ENCODE measurements at regions not wholly inside any gene's neighbourhood (a gene's known extent, or its start where the extent isn't known, plus 50 kb on each side); places are given as distances from the start of the nearest gene placed in this dataset.

- Histone ChIP-seq H3K27ac (no peak overlapping the region), H3K9me3 (no peaks in the 10 kb centered on the region), H3K4me1 (peaks cover 0 to 5% of the 10 kb centered on the region in 2 donors), H3K4me3 (no peak overlapping the region), H3K36me3 (no peaks in the 10 kb centered on the region), H3K27me3 (no peaks in the 10 kb centered on the region)
- TF ChIP-seq, protein P1, sequence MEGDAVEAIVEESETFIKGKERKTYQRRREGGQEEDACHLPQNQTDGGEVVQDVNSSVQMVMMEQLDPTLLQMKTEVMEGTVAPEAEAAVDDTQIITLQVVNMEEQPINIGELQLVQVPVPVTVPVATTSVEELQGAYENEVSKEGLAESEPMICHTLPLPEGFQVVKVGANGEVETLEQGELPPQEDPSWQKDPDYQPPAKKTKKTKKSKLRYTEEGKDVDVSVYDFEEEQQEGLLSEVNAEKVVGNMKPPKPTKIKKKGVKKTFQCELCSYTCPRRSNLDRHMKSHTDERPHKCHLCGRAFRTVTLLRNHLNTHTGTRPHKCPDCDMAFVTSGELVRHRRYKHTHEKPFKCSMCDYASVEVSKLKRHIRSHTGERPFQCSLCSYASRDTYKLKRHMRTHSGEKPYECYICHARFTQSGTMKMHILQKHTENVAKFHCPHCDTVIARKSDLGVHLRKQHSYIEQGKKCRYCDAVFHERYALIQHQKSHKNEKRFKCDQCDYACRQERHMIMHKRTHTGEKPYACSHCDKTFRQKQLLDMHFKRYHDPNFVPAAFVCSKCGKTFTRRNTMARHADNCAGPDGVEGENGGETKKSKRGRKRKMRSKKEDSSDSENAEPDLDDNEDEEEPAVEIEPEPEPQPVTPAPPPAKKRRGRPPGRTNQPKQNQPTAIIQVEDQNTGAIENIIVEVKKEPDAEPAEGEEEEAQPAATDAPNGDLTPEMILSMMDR (IDR thresholded peaks at IDR 0.05) = no peak
- no peak for TF ChIP-seq POLR2A (IDR thresholded peaks at IDR 0.05)
- intact Hi-C loops (cut with DNase I; ENCODE audit: low total_unique reads) = no loop called here
- no peak for DNase-seq
These were observed 92.5 kb upstream of the DMRT1 start for GRCh38 chr9:748861-749497.

- H3K9me3 ChIP-seq = no peaks in the 10 kb centered on the region
- no peak for DNase-seq
- H3K27me3 ChIP-seq = no peaks in the 10 kb centered on the region
- H3K4me3 ChIP-seq = no peak overlapping the region
- TF ChIP-seq, protein P1 (IDR thresholded peaks at IDR 0.05) = no peak
- no peak for TF ChIP-seq POLR2A (IDR thresholded peaks at IDR 0.05)
- H3K4me1 ChIP-seq = peaks cover 0 to 5% of the 10 kb centered on the region in 2 donors
- H3K36me3 ChIP-seq = no peaks in the 10 kb centered on the region
- no peak overlapping the region for H3K27ac ChIP-seq
- intact Hi-C loops (cut with DNase I; ENCODE audit: low total_unique reads) = no loop called here
These were observed 91.8 kb upstream of the DMRT1 start for GRCh38 chr9:749716-750115.

- Histone ChIP-seq H3K9me3 (no peaks in the 10 kb centered on the region), H3K4me1 (peaks cover 0 to 5% of the 10 kb centered on the region in 2 donors), H3K27ac (peak overlapping the region; percentile 60 to 65), H3K36me3 (no peaks in the 10 kb centered on the region), H3K4me3 (no peak overlapping the region), H3K27me3 (no peaks in the 10 kb centered on the region)
- intact Hi-C loops (cut with DNase I; ENCODE audit: low total_unique reads) = no loop called here
- TF ChIP-seq, protein P1 (IDR thresholded peaks at IDR 0.05) = no peak
- no peak for TF ChIP-seq POLR2A (IDR thresholded peaks at IDR 0.05)
- DNase-seq = no peak
These were observed 91.1 kb upstream of the DMRT1 start for GRCh38 chr9:750249-750967.

GRCh38 chr9:751137-752051 lies 90.1 kb upstream of the DMRT1 start:
- Histone ChIP-seq H3K27me3 (no peaks in the 10 kb centered on the region), H3K36me3 (no peaks in the 10 kb centered on the region), H3K4me1 (peaks cover 0 to 5% of the 10 kb centered on the region in 2 donors), H3K9me3 (no peaks in the 10 kb centered on the region), H3K4me3 (no peak overlapping the region), H3K27ac (peak overlapping the region; percentile 60 to 65)
- intact Hi-C loops (cut with DNase I; ENCODE audit: low total_unique reads) = no loop called here
- no peak for DNase-seq
- no peak for TF ChIP-seq POLR2A (IDR thresholded peaks at IDR 0.05)
- TF ChIP-seq, protein P1 (IDR thresholded peaks at IDR 0.05) = no peak
